GM12874 (cell line): ENCODE measurements at regions not wholly inside any gene's neighbourhood (a gene's known extent, or its start where the extent isn't known, plus 50 kb on each side); places are given as distances from the start of the nearest gene placed in this dataset.

ENCODE experiments used
- TF ChIP-seq, protein P1 (sequence below): IDR thresholded peaks from 2 replicates; pipeline ENCODE4 v1.5.1; 2011; ENCODE audit warnings: low read depth, mild to moderate bottlenecking, control low read depth, low read length, moderate library complexity; ENCODE audit not compliant: insufficient read depth

DNA sequence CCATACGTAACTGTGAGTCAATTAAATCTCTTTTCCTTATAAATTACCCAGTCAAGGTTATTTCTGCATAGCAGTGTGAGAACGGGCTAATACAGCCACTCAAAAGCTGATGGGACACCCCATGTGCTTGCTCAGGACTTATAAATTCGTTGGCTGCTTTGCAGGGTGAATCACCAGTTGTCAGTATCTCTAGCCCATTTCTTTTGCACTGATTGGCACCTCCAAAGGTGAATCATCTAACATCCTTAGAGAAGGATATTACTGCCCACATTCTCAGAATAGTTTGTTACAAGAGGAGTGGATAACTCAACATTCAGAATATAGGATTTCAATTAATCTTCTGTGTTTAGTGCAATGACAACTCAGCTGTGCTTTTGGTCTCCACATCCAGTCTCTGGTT, 601.5 kb downstream of the KCNH5 start:
- TF ChIP-seq, protein P1, sequence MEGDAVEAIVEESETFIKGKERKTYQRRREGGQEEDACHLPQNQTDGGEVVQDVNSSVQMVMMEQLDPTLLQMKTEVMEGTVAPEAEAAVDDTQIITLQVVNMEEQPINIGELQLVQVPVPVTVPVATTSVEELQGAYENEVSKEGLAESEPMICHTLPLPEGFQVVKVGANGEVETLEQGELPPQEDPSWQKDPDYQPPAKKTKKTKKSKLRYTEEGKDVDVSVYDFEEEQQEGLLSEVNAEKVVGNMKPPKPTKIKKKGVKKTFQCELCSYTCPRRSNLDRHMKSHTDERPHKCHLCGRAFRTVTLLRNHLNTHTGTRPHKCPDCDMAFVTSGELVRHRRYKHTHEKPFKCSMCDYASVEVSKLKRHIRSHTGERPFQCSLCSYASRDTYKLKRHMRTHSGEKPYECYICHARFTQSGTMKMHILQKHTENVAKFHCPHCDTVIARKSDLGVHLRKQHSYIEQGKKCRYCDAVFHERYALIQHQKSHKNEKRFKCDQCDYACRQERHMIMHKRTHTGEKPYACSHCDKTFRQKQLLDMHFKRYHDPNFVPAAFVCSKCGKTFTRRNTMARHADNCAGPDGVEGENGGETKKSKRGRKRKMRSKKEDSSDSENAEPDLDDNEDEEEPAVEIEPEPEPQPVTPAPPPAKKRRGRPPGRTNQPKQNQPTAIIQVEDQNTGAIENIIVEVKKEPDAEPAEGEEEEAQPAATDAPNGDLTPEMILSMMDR = no peak

DNA sequence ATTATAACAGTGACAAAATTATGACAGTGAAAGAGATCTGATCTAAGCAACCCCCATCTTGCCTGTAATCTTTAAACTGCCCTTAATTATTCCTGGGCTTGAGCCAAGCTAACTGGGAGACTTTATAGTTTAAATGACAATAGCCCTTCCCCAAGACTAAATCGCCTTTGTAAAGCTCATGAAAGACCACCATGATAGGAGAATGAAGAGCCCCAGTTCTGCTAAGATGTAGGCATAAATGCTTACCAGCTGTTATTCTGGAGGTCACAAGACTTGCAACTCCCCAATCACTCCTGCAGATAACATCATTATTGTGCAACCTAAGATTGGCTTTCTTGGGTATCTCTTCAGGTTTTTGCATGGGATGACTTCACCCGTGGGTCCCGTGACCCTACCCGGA, 599.7 kb downstream of the KCNH5 start:
- TF ChIP-seq, protein P1 = no peak

DNA sequence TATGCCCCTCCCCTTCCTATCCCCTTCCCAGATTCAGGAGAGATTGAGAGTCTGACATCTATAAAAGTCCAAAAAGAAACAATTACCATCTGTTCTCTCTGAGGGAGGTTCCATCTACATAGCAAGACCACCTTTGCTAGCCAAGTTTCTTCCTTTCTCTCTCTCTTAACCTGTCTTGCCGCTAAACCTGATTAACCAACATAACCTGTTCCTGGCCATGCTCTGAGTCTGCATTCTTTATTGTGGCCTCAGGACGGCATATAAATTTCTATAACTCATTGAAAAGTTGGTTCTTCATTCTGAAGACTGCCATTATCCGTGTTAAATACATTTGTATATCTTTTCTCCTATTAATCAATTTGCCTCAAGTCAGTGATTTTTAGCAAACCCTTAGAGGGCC, 594.0 kb downstream of the KCNH5 start:
- TF ChIP-seq, protein P1 = no peak

- TF ChIP-seq, protein P1 = no peak
Observed at GRCh38 chr14:62453226-62453625, 592.0 kb downstream of the KCNH5 start.

- TF ChIP-seq, protein P1 = no peak
Observed at GRCh38 chr14:62455446-62455845, 589.8 kb downstream of the KCNH5 start.

DNA sequence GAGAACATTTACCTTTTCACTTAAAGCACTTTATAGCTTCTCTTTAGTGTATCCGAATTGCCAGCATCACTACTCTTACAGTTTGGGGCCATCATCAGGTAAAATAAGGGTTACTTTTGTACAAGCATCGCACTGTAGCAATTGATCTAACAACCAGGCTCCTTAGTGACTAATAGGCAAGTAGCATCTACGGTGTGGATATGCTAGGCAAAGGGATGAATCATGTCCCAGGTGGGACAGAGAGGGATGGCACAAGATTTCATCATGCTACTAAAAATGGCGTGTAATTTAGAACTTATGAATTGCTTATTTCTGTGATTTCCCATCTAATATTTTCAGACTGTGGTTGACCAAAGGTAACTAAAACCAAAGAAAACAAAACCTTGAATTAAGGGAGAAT, 582.3 kb downstream of the KCNH5 start:
- TF ChIP-seq, protein P1 = no peak

DNA sequence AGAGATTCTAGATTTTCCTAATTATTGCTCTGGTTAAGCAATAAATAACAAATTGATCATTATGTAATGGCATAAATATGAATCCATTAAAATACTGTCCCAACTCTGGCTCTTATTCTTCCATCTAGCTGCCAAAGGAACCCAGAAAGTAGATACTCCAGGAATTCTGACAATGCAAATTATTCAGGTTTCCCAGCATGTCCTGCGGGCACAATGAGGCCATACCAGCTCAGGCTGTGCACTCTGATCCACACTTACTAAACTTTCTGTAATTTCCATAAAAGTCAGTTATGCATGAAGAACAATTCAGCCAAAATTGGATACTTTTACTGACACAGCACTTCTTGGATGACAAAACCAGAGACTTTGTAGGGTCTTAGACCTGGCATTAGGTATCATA, 576.3 kb downstream of the KCNH5 start:
- TF ChIP-seq, protein P1 = no peak

GRCh38 chr14:62470935-62471334, 574.3 kb downstream of the KCNH5 start:
- TF ChIP-seq, protein P1 = no peak
